ENCODE measurements at regions not wholly inside any gene's neighbourhood (a gene's known extent, or its start where the extent isn't known, plus 50 kb on each side); places are given as distances from the start of the nearest gene placed in this dataset.
A peak's percentile ranks its signal among the peaks of the same experiment; 100 is the strongest.

GRCh38 chr4:136371231-136371630, 1161.1 kb downstream of the PCDH18 start:
- H3K4ac ChIP-seq (ENCODE audit: low read depth, low read length): no peak overlapping the region
- no TSS peak for BruUV-seq (replicated peaks)
- H2AK9ac ChIP-seq (replicated peaks; ENCODE audit: low read depth, low read length, poor library complexity): no peak overlapping the region
- H3K18ac ChIP-seq (ENCODE audit: low read depth, low read length): no peak overlapping the region
- H3K4me1 ChIP-seq (ENCODE audit: control insufficient read depth, insufficient read depth, low read length): no peaks in the 10 kb centered on the region
- H3K27ac ChIP-seq (ENCODE audit: insufficient read depth, low read length): no peak overlapping the region
- H3K56ac ChIP-seq (ENCODE audit: extremely low read depth, insufficient read depth, low read length): no peak overlapping the region
- no peak overlapping the region for H4K8ac ChIP-seq (ENCODE audit: low read depth in 2 of 2, low read length in 2 of 2)
- no peak overlapping the region for H4K91ac ChIP-seq (ENCODE audit: insufficient read depth, low read depth, low read length)
- H3K4me2 ChIP-seq (ENCODE audit: low read depth, low read length): no peak overlapping the region
- DNase-seq (no peak), ATAC-seq (ENCODE audit: low read depth) (no peak)
- H2AFZ ChIP-seq (replicated peaks; ENCODE audit: low read length, poor library complexity): no peak overlapping the region
- no peaks in the 10 kb centered on the region for H3K36me3 ChIP-seq (ENCODE audit: control insufficient read depth, insufficient read depth, low read length)
- no peak overlapping the region for H3K4me3 ChIP-seq (ENCODE audit: insufficient read depth, low read depth, low read length)
- TF ChIP-seq MAFK (IDR thresholded peaks at IDR 0.05; ENCODE audit: low read depth, low read length) (peak; percentile 54; the same call in 1 of the 2 replicates), FOS (IDR thresholded peaks at IDR 0.05; ENCODE audit: low read depth, low read length) (no peak), RAD21 (IDR thresholded peaks at IDR 0.05; ENCODE audit: low read length) (no peak)
- H2BK20ac ChIP-seq (ENCODE audit: low read depth, low read length): no peak overlapping the region
- ChIA-PET POLR2A (ENCODE audit: unreplicated experiment) (no interaction called here), CTCF (no interaction called here)
- H3K14ac ChIP-seq (replicated peaks; ENCODE audit: low read depth, low read length): no peak overlapping the region
- no peak overlapping the region for H2BK5ac ChIP-seq (ENCODE audit: low read depth, low read length, poor library complexity, severe bottlenecking)
- no peak overlapping the region for H2AK5ac ChIP-seq (ENCODE audit: low read depth, low read length)
- H3K79me1 ChIP-seq (ENCODE audit: low read depth in 1 of 2, low read length in 2 of 2): no peaks in the 10 kb centered on the region
- H4K20me1 ChIP-seq (ENCODE audit: insufficient read depth, low read length): no peaks in the 10 kb centered on the region
- no peak overlapping the region for H3K23ac ChIP-seq (ENCODE audit: low read depth, low read length)
- no peak overlapping the region for H4K5ac ChIP-seq (ENCODE audit: low read depth, low read length)
- no peak overlapping the region for H3K9ac ChIP-seq (ENCODE audit: low read depth, low read length)
- no peak overlapping the region for H2BK120ac ChIP-seq (ENCODE audit: low read depth, low read length)
- no peaks in the 10 kb centered on the region for H3K27me3 ChIP-seq (ENCODE audit: control insufficient read depth, insufficient read depth, low read length)
- dilution Hi-C loops (cut with HindIII; ENCODE audit: low sequenced_read_pairs, unreplicated experiment) (no loop called here), in situ Hi-C loops (cut with MboI; ENCODE audit: low sequenced_read_pairs) (no loop called here), intact Hi-C loops (cut with micrococcal nuclease) (no loop called here)
- no CpG with 5 or more reads among the region's 2 CpGs for WGBS, 2 experiments (ENCODE audit: extremely low coverage in 2 of 2, insufficient read length in 1 of 2)
- H2BK15ac ChIP-seq (ENCODE audit: low read depth, low read length): no peak overlapping the region
- H3K9me3 ChIP-seq (ENCODE audit: control insufficient read depth, insufficient read depth, low read length): no peaks in the 10 kb centered on the region
- no peaks in the 10 kb centered on the region for H3K9me1 ChIP-seq (ENCODE audit: insufficient read depth, low read length)

Data from IMR-90 (cell line).